ENCODE measurements at regions not wholly inside any gene's neighbourhood (a gene's known extent, or its start where the extent isn't known, plus 50 kb on each side); places are given as distances from the start of the nearest gene placed in this dataset.

DNA sequence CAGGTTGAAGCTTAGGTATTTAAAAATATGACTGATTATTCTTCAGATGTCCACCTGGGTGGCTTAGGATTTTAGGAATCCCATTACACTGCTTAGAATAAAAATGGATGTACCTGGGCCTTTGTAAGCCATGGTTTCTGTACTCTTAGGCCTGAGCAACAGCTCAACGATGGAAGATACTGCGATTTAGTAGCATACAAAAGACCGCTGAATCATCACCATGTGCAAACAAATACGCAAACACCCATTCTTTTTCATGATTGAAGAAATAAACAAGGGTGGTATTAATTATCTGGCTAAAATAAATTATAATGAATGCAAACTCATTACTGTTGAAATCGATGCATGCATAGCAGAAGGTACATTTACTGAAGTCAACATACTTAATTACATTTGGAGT lies 188.9 kb downstream of the ZNF330 start:
- no peaks in the 10 kb centered on the region for H3K36me3 ChIP-seq (ENCODE audit: control insufficient read depth in 2 of 3, insufficient read depth in 3 of 3, low read length in 3 of 3)
- H3K27me3 ChIP-seq (ENCODE audit: control insufficient read depth, insufficient read depth, low read length), result no peaks in the 10 kb centered on the region
- no peak for FAIRE-seq
- no peak overlapping the region for H3K9ac ChIP-seq (ENCODE audit: low read length in 3 of 3)
- DNase-seq, result no peak
- no peaks in the 10 kb centered on the region for H3K9me3 ChIP-seq (ENCODE audit: control insufficient read depth in 2 of 3, insufficient read depth in 1 of 3, low read length in 3 of 3)
- H3K4me1 ChIP-seq (ENCODE audit: control insufficient read depth in 2 of 3, insufficient read depth in 2 of 3, low read depth in 1 of 3, low read length in 3 of 3), result no peaks in the 10 kb centered on the region
- no peak overlapping the region for H3K27ac ChIP-seq (ENCODE audit: low read depth in 2 of 2, low read length in 2 of 2)
- intact Hi-C loops (cut with DNase I), result no loop called here
- H3K4me3 ChIP-seq (ENCODE audit: low read length in 3 of 3), result no peak overlapping the region
- no peak for TF ChIP-seq CTCF (IDR thresholded peaks at IDR 0.05; ENCODE audit: borderline replicate concordance, extremely low read depth, insufficient read depth)

GRCh38 chr4:141410839-141411238 lies 190.1 kb downstream of the ZNF330 start:
- no peak for DNase-seq
- H3K27me3 ChIP-seq (ENCODE audit: control insufficient read depth, insufficient read depth, low read length), result no peaks in the 10 kb centered on the region
- H3K9me3 ChIP-seq (ENCODE audit: control insufficient read depth in 2 of 3, insufficient read depth in 1 of 3, low read length in 3 of 3), result no peaks in the 10 kb centered on the region
- intact Hi-C loops (cut with DNase I), result no loop called here
- no peak overlapping the region for H3K27ac ChIP-seq (ENCODE audit: low read depth in 2 of 2, low read length in 2 of 2)
- no peak overlapping the region for H3K4me3 ChIP-seq (ENCODE audit: low read length in 3 of 3)
- H3K4me1 ChIP-seq (ENCODE audit: control insufficient read depth in 2 of 3, insufficient read depth in 2 of 3, low read depth in 1 of 3, low read length in 3 of 3), result no peaks in the 10 kb centered on the region
- TF ChIP-seq CTCF (IDR thresholded peaks at IDR 0.05; ENCODE audit: borderline replicate concordance, extremely low read depth, insufficient read depth), result no peak
- H3K9ac ChIP-seq (ENCODE audit: low read length in 3 of 3), result no peak overlapping the region
- H3K36me3 ChIP-seq (ENCODE audit: control insufficient read depth in 2 of 3, insufficient read depth in 3 of 3, low read length in 3 of 3), result no peaks in the 10 kb centered on the region
- FAIRE-seq, result no peak

- no peaks in the 10 kb centered on the region for H3K36me3 ChIP-seq (ENCODE audit: control insufficient read depth in 2 of 3, insufficient read depth in 3 of 3, low read length in 3 of 3)
- no peak for TF ChIP-seq CTCF (IDR thresholded peaks at IDR 0.05; ENCODE audit: borderline replicate concordance, extremely low read depth, insufficient read depth)
- H3K27ac ChIP-seq (ENCODE audit: low read depth in 2 of 2, low read length in 2 of 2), result no peak overlapping the region
- no peaks in the 10 kb centered on the region for H3K27me3 ChIP-seq (ENCODE audit: control insufficient read depth, insufficient read depth, low read length)
- intact Hi-C loops (cut with DNase I), result no loop called here
- H3K9me3 ChIP-seq (ENCODE audit: control insufficient read depth in 2 of 3, insufficient read depth in 1 of 3, low read length in 3 of 3), result no peaks in the 10 kb centered on the region
- FAIRE-seq (no peak), DNase-seq (no peak)
- no peak overlapping the region for H3K9ac ChIP-seq (ENCODE audit: low read length in 3 of 3)
- no peak overlapping the region for H3K4me3 ChIP-seq (ENCODE audit: low read length in 3 of 3)
- H3K4me1 ChIP-seq (ENCODE audit: control insufficient read depth in 2 of 3, insufficient read depth in 2 of 3, low read depth in 1 of 3, low read length in 3 of 3), result no peaks in the 10 kb centered on the region
Observed at GRCh38 chr4:141411936-141412335, 191.2 kb downstream of the ZNF330 start.

DNA sequence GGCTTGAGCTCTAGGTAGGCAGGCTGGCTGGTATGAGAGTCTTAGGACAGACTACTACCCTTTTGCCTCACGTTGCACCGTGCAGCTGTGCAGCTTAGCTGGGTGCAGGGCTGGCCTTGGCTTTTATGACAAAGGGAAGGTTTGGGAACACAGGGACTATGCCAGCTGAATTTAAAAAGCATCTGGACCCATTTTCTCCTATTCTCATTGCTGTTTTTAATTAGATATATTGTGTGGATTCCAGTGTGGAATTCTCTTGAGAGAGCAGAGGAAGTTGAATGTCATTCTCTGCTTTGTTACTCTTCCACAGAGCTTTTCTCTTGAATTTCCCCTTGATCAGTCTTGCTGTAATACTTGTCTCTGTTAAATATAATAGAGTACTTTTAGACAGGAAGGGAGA lies 192.7 kb downstream of the ZNF330 start:
- Histone ChIP-seq H3K27me3 (ENCODE audit: control insufficient read depth, insufficient read depth, low read length) (no peaks in the 10 kb centered on the region), H3K27ac (ENCODE audit: low read depth in 2 of 2, low read length in 2 of 2) (no peak overlapping the region), H3K36me3 (ENCODE audit: control insufficient read depth in 2 of 3, insufficient read depth in 3 of 3, low read length in 3 of 3) (no peaks in the 10 kb centered on the region), H3K9me3 (ENCODE audit: control insufficient read depth in 2 of 3, insufficient read depth in 1 of 3, low read length in 3 of 3) (no peaks in the 10 kb centered on the region), H3K4me1 (ENCODE audit: control insufficient read depth in 2 of 3, insufficient read depth in 2 of 3, low read depth in 1 of 3, low read length in 3 of 3) (no peaks in the 10 kb centered on the region), H3K4me3 (ENCODE audit: low read length in 3 of 3) (no peak overlapping the region), H3K9ac (ENCODE audit: low read length in 3 of 3) (no peak overlapping the region)
- no peak for FAIRE-seq
- no peak for DNase-seq
- intact Hi-C loops (cut with DNase I), result no loop called here
- no peak for TF ChIP-seq CTCF (IDR thresholded peaks at IDR 0.05; ENCODE audit: borderline replicate concordance, extremely low read depth, insufficient read depth)
